ENCODE measurements at regions not wholly inside any gene's neighbourhood (a gene's known extent, or its start where the extent isn't known, plus 50 kb on each side); places are given as distances from the start of the nearest gene placed in this dataset.
A peak's percentile ranks its signal among the peaks of the same experiment; 100 is the strongest.

DNA sequence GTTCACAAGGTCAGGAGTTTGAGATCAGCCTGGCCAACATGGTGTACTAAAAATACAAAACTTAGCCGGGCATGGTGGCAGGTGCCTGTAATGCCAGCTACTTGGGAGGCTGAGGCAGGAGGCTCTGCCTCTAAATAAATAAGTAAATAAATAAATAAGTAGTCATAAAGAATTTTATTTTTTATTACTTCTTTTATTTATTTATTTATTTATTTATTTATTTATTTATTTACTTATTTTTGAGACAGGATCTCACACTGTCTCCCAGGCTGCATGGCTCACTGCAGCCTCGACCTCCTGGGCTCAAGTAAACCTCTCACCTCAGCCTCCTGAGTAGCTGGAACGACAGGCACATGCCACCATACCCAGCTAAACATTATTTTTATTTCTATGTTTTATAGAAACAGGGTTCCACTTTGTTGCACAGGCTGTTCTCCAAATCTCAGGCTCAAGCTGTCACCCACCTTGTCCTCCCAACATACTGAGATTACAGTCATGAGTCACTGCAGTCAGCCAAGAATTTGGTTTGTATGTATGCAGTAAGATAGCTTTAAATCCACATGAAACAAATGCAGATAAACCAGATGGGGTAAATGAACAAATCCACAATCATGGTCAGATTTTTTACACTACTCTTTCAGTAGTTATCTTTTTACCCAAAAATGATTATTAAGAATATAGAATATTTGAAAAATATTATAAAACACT is 523.3 kb upstream of the RGS18 start:
- TF ChIP-seq KHSRP (IDR thresholded peaks at IDR 0.05) (no peak), DPF2 (IDR thresholded peaks at IDR 0.05) (no peak), GTF2F1 (IDR thresholded peaks at IDR 0.05; ENCODE audit: low read depth, low read length) (no peak), TCF7L2 (IDR thresholded peaks at IDR 0.05; ENCODE audit: low read depth, low read length) (no peak), RFX1 (IDR thresholded peaks at IDR 0.05) (no peak), TEAD4 (IDR thresholded peaks at IDR 0.05; ENCODE audit: low read length) (peak; percentile 48; the same call in 1 of the 2 replicates), TEAD4 (CRISPR knock-in tag; IDR thresholded peaks at IDR 0.05; ENCODE audit: borderline replicate concordance) (no peak), HDAC1 (IDR thresholded peaks at IDR 0.05) (peak in 1 of 2 experiments; percentile 45; a peak in 1 of 4 replicates), KDM1A (IDR thresholded peaks at IDR 0.05) (peak; percentile 90 to 92), NR1H2 (CRISPR knock-in tag; IDR thresholded peaks at IDR 0.05) (no peak), CBFA2T2 (conservative IDR thresholded peaks at IDR 0.05) (peak; percentile 49), TCF3 (CRISPR knock-in tag; IDR thresholded peaks at IDR 0.05) (peak; percentile 25; the same call in 1 of the 2 replicates), CBFA2T3 (IDR thresholded peaks at IDR 0.05) (peak; percentile 72)
- TF ChIP-seq, protein P1, sequence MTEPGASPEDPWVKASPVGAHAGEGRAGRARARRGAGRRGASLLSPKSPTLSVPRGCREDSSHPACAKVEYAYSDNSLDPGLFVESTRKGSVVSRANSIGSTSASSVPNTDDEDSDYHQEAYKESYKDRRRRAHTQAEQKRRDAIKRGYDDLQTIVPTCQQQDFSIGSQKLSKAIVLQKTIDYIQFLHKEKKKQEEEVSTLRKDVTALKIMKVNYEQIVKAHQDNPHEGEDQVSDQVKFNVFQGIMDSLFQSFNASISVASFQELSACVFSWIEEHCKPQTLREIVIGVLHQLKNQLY (CRISPR knock-in tag; conservative IDR thresholded peaks at IDR 0.05): no peak
- TF ChIP-seq, protein P2, sequence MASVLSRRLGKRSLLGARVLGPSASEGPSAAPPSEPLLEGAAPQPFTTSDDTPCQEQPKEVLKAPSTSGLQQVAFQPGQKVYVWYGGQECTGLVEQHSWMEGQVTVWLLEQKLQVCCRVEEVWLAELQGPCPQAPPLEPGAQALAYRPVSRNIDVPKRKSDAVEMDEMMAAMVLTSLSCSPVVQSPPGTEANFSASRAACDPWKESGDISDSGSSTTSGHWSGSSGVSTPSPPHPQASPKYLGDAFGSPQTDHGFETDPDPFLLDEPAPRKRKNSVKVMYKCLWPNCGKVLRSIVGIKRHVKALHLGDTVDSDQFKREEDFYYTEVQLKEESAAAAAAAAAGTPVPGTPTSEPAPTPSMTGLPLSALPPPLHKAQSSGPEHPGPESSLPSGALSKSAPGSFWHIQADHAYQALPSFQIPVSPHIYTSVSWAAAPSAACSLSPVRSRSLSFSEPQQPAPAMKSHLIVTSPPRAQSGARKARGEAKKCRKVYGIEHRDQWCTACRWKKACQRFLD (CRISPR knock-in tag; IDR thresholded peaks at IDR 0.05): no peak
- intact Hi-C loops (cut with micrococcal nuclease) (no loop called here), in situ Hi-C loops (cut with MboI) (no loop called here)
- no TSS peak for BruUV-seq (replicated peaks)
- Histone ChIP-seq H3K27me3 (ENCODE audit: control insufficient read depth in 2 of 2, insufficient read depth in 2 of 2, low read length in 2 of 2) (no peaks in the 10 kb centered on the region), H2AFZ (ENCODE audit: low read depth, low read length) (no peak overlapping the region), H3K36me3 (ENCODE audit: control insufficient read depth, insufficient read depth, low read length) (no peaks in the 10 kb centered on the region), H3K9me1 (ENCODE audit: control insufficient read depth, insufficient read depth, low read length) (no peaks in the 10 kb centered on the region), H4K20me1 (replicated peaks; ENCODE audit: control insufficient read depth, insufficient read depth, low read length) (no peaks in the 10 kb centered on the region), H3K9ac (ENCODE audit: insufficient read depth in 1 of 2, low read depth in 2 of 2, low read length in 2 of 2) (no peak overlapping the region), H3K79me2 (ENCODE audit: control insufficient read depth, insufficient read depth, low read length) (no peaks in the 10 kb centered on the region), H3K4me2 (ENCODE audit: insufficient read depth, low read length) (no peak overlapping the region), H3K4me1 (replicated peaks in 1 of 2; ENCODE audit: control insufficient read depth in 2 of 2, insufficient read depth in 2 of 2, low read length in 2 of 2) (no peaks in the 10 kb centered on the region), H3K27ac (ENCODE audit: extremely low read depth, low read depth, low read length) (no peak overlapping the region), H3K9me3 (replicated peaks; ENCODE audit: control insufficient read depth, insufficient read depth, low read depth, low read length) (no peaks in the 10 kb centered on the region), H3K4me3 (no peak overlapping the region)
- ChIA-PET CTCF (ENCODE audit: low intra/inter-chr PET ratio) (no interaction called here), POLR2A (no interaction called here)
- WGBS (ENCODE audit: insufficient coverage, low coverage, missing lambda C conversion rate): 6% methylated on average over 3 of the region's 3 CpGs
- DNase-seq (ENCODE audit: extremely low read depth in 1 of 4, low spot score in 3 of 4): peak in 1 of 4 experiments; percentile 15
- no peak for ATAC-seq
- FAIRE-seq: no peak
